GM18858 (cell line): ENCODE measurements at regions not wholly inside any gene's neighbourhood (a gene's known extent, or its start where the extent isn't known, plus 50 kb on each side); places are given as distances from the start of the nearest gene placed in this dataset.

Experiments
- ATAC-seq: cut with Tn5 transposase; IDR thresholded peaks from one replicate; pipeline ENCODE4 v1.9.1; 2021; ENCODE audit not compliant: unreplicated experiment

GRCh38 chr18:28407681-28408080, 230.8 kb upstream of the CDH2 start:
- no peak for ATAC-seq

GRCh38 chr18:28406533-28406932, 229.6 kb upstream of the CDH2 start:
- ATAC-seq = no peak

GRCh38 chr18:28404694-28405093, 227.8 kb upstream of the CDH2 start:
- no peak for ATAC-seq

GRCh38 chr18:28399781-28400362, 222.9 kb upstream of the CDH2 start:
- no peak for ATAC-seq

- ATAC-seq = no peak
Observed at GRCh38 chr18:28398471-28398870, 221.5 kb upstream of the CDH2 start.

GRCh38 chr18:28390022-28390421, 213.1 kb upstream of the CDH2 start:
- ATAC-seq = no peak

GRCh38 chr18:28382215-28382879, 205.4 kb upstream of the CDH2 start:
- ATAC-seq = no peak

GRCh38 chr18:28372186-28372585, 195.3 kb upstream of the CDH2 start:
- no peak for ATAC-seq

- no peak for ATAC-seq
Observed at GRCh38 chr18:28366676-28367075, 189.7 kb upstream of the CDH2 start.

- no peak for ATAC-seq
Observed at GRCh38 chr18:28365411-28365831, 188.5 kb upstream of the CDH2 start.

- no peak for ATAC-seq
Observed at GRCh38 chr18:28363124-28363523, 186.2 kb upstream of the CDH2 start.

- no peak for ATAC-seq
Observed at GRCh38 chr18:28359176-28359575, 182.2 kb upstream of the CDH2 start.

GRCh38 chr18:28357766-28358401, 181.0 kb upstream of the CDH2 start:
- ATAC-seq = no peak

- no peak for ATAC-seq
Observed at GRCh38 chr18:28350821-28351220, 173.9 kb upstream of the CDH2 start.

- no peak for ATAC-seq
Observed at GRCh38 chr18:28342231-28342630, 165.3 kb upstream of the CDH2 start.

- no peak for ATAC-seq
Observed at GRCh38 chr18:28338316-28338715, 161.4 kb upstream of the CDH2 start.

GRCh38 chr18:28334516-28334915, 157.6 kb upstream of the CDH2 start:
- no peak for ATAC-seq

GRCh38 chr18:28332071-28332470, 155.1 kb upstream of the CDH2 start:
- no peak for ATAC-seq

GRCh38 chr18:28331551-28331950, 154.6 kb upstream of the CDH2 start:
- no peak for ATAC-seq

- no peak for ATAC-seq
Observed at GRCh38 chr18:28313602-28314001, 136.7 kb upstream of the CDH2 start.

GRCh38 chr18:28288784-28289183, 111.9 kb upstream of the CDH2 start:
- ATAC-seq = no peak

GRCh38 chr18:28287146-28287545, 110.2 kb upstream of the CDH2 start:
- no peak for ATAC-seq

GRCh38 chr18:28284132-28284531, 107.2 kb upstream of the CDH2 start:
- no peak for ATAC-seq
